Left lung (tissue), 4 donors: ENCODE measurements at regions not wholly inside any gene's neighbourhood (a gene's known extent, or its start where the extent isn't known, plus 50 kb on each side); places are given as distances from the start of the nearest gene placed in this dataset.

Experiments
- ATAC-seq: fragments of 200-7000 bp; cut with Tn5 transposase; one replicate; pipeline ENCODE4 v1.9.1; 2020; ENCODE audit warnings: moderate library complexity
- DNase-seq, 4 donors: peaks; one replicate each; pipeline ENCODE4 v3.0.0-alpha.2; 2013 to 2020
- H3K27ac ChIP-seq, 2 donors: fragments of 200-600 bp; sonication (generic) in 1 of 2; one replicate each; pipeline versions ENCODE4 v1.5.0 to v1.8.0; 2020 to 2021
- H3K27me3 ChIP-seq, 2 donors: fragments of 200-600 bp; sonication (generic) in 1 of 2; one replicate each; pipeline versions ENCODE4 v1.5.0 to v1.8.0; 2020 to 2021
- H3K36me3 ChIP-seq, 2 donors: fragments of 200-600 bp; sonication (generic) in 1 of 2; one replicate each; pipeline versions ENCODE4 v1.5.0 to v1.8.0; 2020 to 2021
- H3K4me1 ChIP-seq, 2 donors: fragments of 200-600 bp; one replicate each; pipeline ENCODE4 v1.8.0; 2021
- H3K4me3 ChIP-seq, 2 donors: fragments of 200-600 bp; sonication (generic) in 1 of 2; one replicate each; pipeline versions ENCODE4 v1.5.0 to v1.8.0; 2020 to 2021; ENCODE audit warnings: mild to moderate bottlenecking in 1 of 2
- H3K9me3 ChIP-seq, 2 donors: fragments of 200-600 bp; sonication (generic) in 1 of 2; one replicate each; pipeline versions ENCODE4 v1.5.0 to v1.8.0; 2020 to 2021
- CTCF ChIP-seq, 2 donors: fragments of 200-600 bp; sonication (generic) in 1 of 2; IDR thresholded peaks; one replicate each; pipeline versions ENCODE4 v1.5.0 to v1.8.0; 2021; ENCODE audit warnings: antibody characterized with exemption in 2 of 2
- intact Hi-C, 2 donors: fragments of 100-400 bp; cut with DNase I; formaldehyde crosslinking; loops; one replicate each; pipeline versions ENCODE4 v1.11.2 to v1.14.2; 2022
- donor health status: DM: no; HTN: yes; CAD: no.
- donor health status: DM: no; HTN: no; CAD: no.

GRCh38 chrX:23589496-23589895 lies 77.8 kb upstream of the PRDX4 start:
- no peaks in the 10 kb centered on the region for H3K36me3 ChIP-seq
- peaks cover 0 to 3% of the 10 kb centered on the region in 2 donors for H3K27me3 ChIP-seq
- no peak overlapping the region for H3K27ac ChIP-seq
- no peaks in the 10 kb centered on the region for H3K4me1 ChIP-seq
- ATAC-seq (no peak), DNase-seq (no peak)
- no peak for TF ChIP-seq CTCF (IDR thresholded peaks at IDR 0.05)
- intact Hi-C loops, result no loop called here
- no peak overlapping the region for H3K4me3 ChIP-seq
- H3K9me3 ChIP-seq, result no peaks in the 10 kb centered on the region

GRCh38 chrX:23592741-23593140 lies 74.6 kb upstream of the PRDX4 start:
- intact Hi-C loops, result no loop called here
- ATAC-seq (no peak), DNase-seq (no peak)
- Histone ChIP-seq H3K4me1 (no peaks in the 10 kb centered on the region), H3K36me3 (no peaks in the 10 kb centered on the region), H3K9me3 (no peaks in the 10 kb centered on the region), H3K27ac (no peak overlapping the region), H3K4me3 (no peak overlapping the region), H3K27me3 (peaks cover 0 to 3% of the 10 kb centered on the region in 2 donors)
- TF ChIP-seq CTCF (IDR thresholded peaks at IDR 0.05), result no peak

- H3K27ac ChIP-seq, result no peak overlapping the region
- intact Hi-C loops, result no loop called here
- ATAC-seq (no peak), DNase-seq (no peak)
- no peaks in the 10 kb centered on the region for H3K36me3 ChIP-seq
- H3K4me1 ChIP-seq, result no peaks in the 10 kb centered on the region
- no peak for TF ChIP-seq CTCF (IDR thresholded peaks at IDR 0.05)
- no peaks in the 10 kb centered on the region for H3K27me3 ChIP-seq
- H3K9me3 ChIP-seq, result no peaks in the 10 kb centered on the region
- no peak overlapping the region for H3K4me3 ChIP-seq
Observed at GRCh38 chrX:23598575-23598974, 68.7 kb upstream of the PRDX4 start.

GRCh38 chrX:23603501-23603900 lies 63.8 kb upstream of the PRDX4 start:
- Histone ChIP-seq H3K27ac (no peak overlapping the region), H3K27me3 (peaks cover 0 to 3% of the 10 kb centered on the region in 2 donors), H3K9me3 (no peaks in the 10 kb centered on the region), H3K36me3 (no peaks in the 10 kb centered on the region), H3K4me1 (no peaks in the 10 kb centered on the region), H3K4me3 (no peak overlapping the region)
- intact Hi-C loops, result no loop called here
- no peak for TF ChIP-seq CTCF (IDR thresholded peaks at IDR 0.05)
- no peak for DNase-seq
- no peak for ATAC-seq

- no peaks in the 10 kb centered on the region for H3K9me3 ChIP-seq
- intact Hi-C loops, result no loop called here
- DNase-seq, result no peak
- H3K27me3 ChIP-seq, result peaks cover 0 to 3% of the 10 kb centered on the region in 2 donors
- no peak for ATAC-seq
- no peak overlapping the region for H3K27ac ChIP-seq
- no peaks in the 10 kb centered on the region for H3K4me1 ChIP-seq
- no peaks in the 10 kb centered on the region for H3K36me3 ChIP-seq
- H3K4me3 ChIP-seq, result no peak overlapping the region
- no peak for TF ChIP-seq CTCF (IDR thresholded peaks at IDR 0.05)
Observed at GRCh38 chrX:23610495-23610894, 56.8 kb upstream of the PRDX4 start.
